Endothelial cell (in vitro differentiated cells): ENCODE measurements at regions not wholly inside any gene's neighbourhood (a gene's known extent, or its start where the extent isn't known, plus 50 kb on each side); places are given as distances from the start of the nearest gene placed in this dataset.

ENCODE experiments used
- DNase-seq: peaks from one replicate; pipeline ENCODE4 v3.0.0; 2021; ENCODE audit warnings: low spot score
- H3K27ac Mint-ChIP-seq: one replicate; pipeline ENCODE4 v1.8.0; 2021; ENCODE audit warnings: mixed read lengths, inconsistent platforms; ENCODE audit not compliant: unreplicated experiment
- H3K27me3 Mint-ChIP-seq: one replicate; pipeline ENCODE4 v1.8.0; 2021; ENCODE audit warnings: mild to moderate bottlenecking, moderate library complexity, mixed read lengths, inconsistent platforms; ENCODE audit not compliant: unreplicated experiment
- H3K36me3 Mint-ChIP-seq: one replicate; pipeline ENCODE4 v1.8.0; 2021; ENCODE audit warnings: mild to moderate bottlenecking, low read depth, mixed read lengths, inconsistent platforms; ENCODE audit not compliant: unreplicated experiment
- H3K4me1 Mint-ChIP-seq: one replicate; pipeline ENCODE4 v1.8.0; 2021; ENCODE audit warnings: mild to moderate bottlenecking, mixed read lengths, inconsistent platforms; ENCODE audit not compliant: unreplicated experiment
- H3K4me3 Mint-ChIP-seq: one replicate; pipeline ENCODE4 v1.8.0; 2021; ENCODE audit warnings: mild to moderate bottlenecking, mixed read lengths, inconsistent platforms; ENCODE audit not compliant: unreplicated experiment
- H3K9me3 Mint-ChIP-seq: one replicate; pipeline ENCODE4 v1.8.0; 2021; ENCODE audit warnings: mixed read lengths, inconsistent platforms; ENCODE audit not compliant: unreplicated experiment
- CTCF ChIP-seq: fragments of 200-600 bp; sonication (generic); IDR thresholded peaks from one replicate; pipeline ENCODE4 v1.5.0; 2021; ENCODE audit warnings: antibody characterized with exemption; ENCODE audit not compliant: unreplicated experiment

- H3K9me3 Mint-ChIP-seq = no peaks in the 10 kb centered on the region
- TF ChIP-seq CTCF = no peak
- H3K27me3 Mint-ChIP-seq = no peaks in the 10 kb centered on the region
- H3K27ac Mint-ChIP-seq = no peak overlapping the region
- peaks cover 7% of the 10 kb centered on the region for H3K4me1 Mint-ChIP-seq
- no peak for DNase-seq
- H3K36me3 Mint-ChIP-seq = no peaks in the 10 kb centered on the region
- no peak overlapping the region for H3K4me3 Mint-ChIP-seq
Measured at GRCh38 chr6:76684875-76685274, 612.4 kb upstream of the IMPG1 start.

GRCh38 chr6:76683985-76684384, 611.5 kb upstream of the IMPG1 start:
- H3K9me3 Mint-ChIP-seq = no peaks in the 10 kb centered on the region
- H3K36me3 Mint-ChIP-seq = no peaks in the 10 kb centered on the region
- H3K4me1 Mint-ChIP-seq = peaks cover 7% of the 10 kb centered on the region
- no peak for DNase-seq
- no peaks in the 10 kb centered on the region for H3K27me3 Mint-ChIP-seq
- H3K27ac Mint-ChIP-seq = no peak overlapping the region
- no peak overlapping the region for H3K4me3 Mint-ChIP-seq
- no peak for TF ChIP-seq CTCF

- DNase-seq = no peak
- Mint-ChIP-seq H3K9me3 (no peaks in the 10 kb centered on the region), H3K4me3 (no peak overlapping the region), H3K36me3 (no peaks in the 10 kb centered on the region), H3K27ac (no peak overlapping the region), H3K4me1 (peaks cover 7% of the 10 kb centered on the region), H3K27me3 (no peaks in the 10 kb centered on the region)
- peak; percentile 77 for TF ChIP-seq CTCF
Measured at GRCh38 chr6:76682842-76683241, 610.4 kb upstream of the IMPG1 start.

- no peak overlapping the region for H3K27ac Mint-ChIP-seq
- no peaks in the 10 kb centered on the region for H3K36me3 Mint-ChIP-seq
- no peak overlapping the region for H3K4me3 Mint-ChIP-seq
- no peak for TF ChIP-seq CTCF
- no peak for DNase-seq
- H3K9me3 Mint-ChIP-seq = no peaks in the 10 kb centered on the region
- peaks cover 7% of the 10 kb centered on the region for H3K4me1 Mint-ChIP-seq
- H3K27me3 Mint-ChIP-seq = no peaks in the 10 kb centered on the region
Measured at GRCh38 chr6:76681781-76682180, 609.3 kb upstream of the IMPG1 start.

- H3K4me3 Mint-ChIP-seq = no peak overlapping the region
Measured at GRCh38 chr6:76677017-76677416, 604.6 kb upstream of the IMPG1 start.

More at GRCh38 chr6:76677017-76677416, 604.6 kb upstream of the IMPG1 start:
- TF ChIP-seq CTCF = no peak
- Mint-ChIP-seq H3K4me1 (no peaks in the 10 kb centered on the region), H3K36me3 (no peaks in the 10 kb centered on the region), H3K9me3 (no peaks in the 10 kb centered on the region), H3K27me3 (no peaks in the 10 kb centered on the region), H3K27ac (no peak overlapping the region)
- DNase-seq = no peak
